ENCODE measurements at regions not wholly inside any gene's neighbourhood (a gene's known extent, or its start where the extent isn't known, plus 50 kb on each side); places are given as distances from the start of the nearest gene placed in this dataset.
"Not testable (repeated sequence)": the region's sequence is repeated elsewhere in the genome, so short reads cannot be mapped to it uniquely, and the experiment has no call there.

GRCh38 chr7:17429579-17429978 lies 131.1 kb downstream of the AHR start:
- no peak overlapping the region for H3K27ac ChIP-seq
- no peak overlapping the region for H3K4me3 ChIP-seq
- no peak for TF ChIP-seq POLR2A (IDR thresholded peaks at IDR 0.05)
- TF ChIP-seq CTCF (IDR thresholded peaks at IDR 0.05), result no peak
- DNase-seq, result no peak
- H3K36me3 ChIP-seq, result no peaks in the 10 kb centered on the region
- no peaks in the 10 kb centered on the region for H3K27me3 ChIP-seq
- peaks cover 0 to 5% (median 0%) of the 10 kb centered on the region in 4 donors for H3K9me3 ChIP-seq
- no peaks in the 10 kb centered on the region for H3K4me1 ChIP-seq

- Histone ChIP-seq H3K9me3 (peaks cover 0 to 4% (median 0%) of the 10 kb centered on the region in 4 donors), H3K4me3 (no peak overlapping the region), H3K27ac (no peak overlapping the region), H3K36me3 (no peaks in the 10 kb centered on the region), H3K4me1 (no peaks in the 10 kb centered on the region), H3K27me3 (no peaks in the 10 kb centered on the region)
- DNase-seq, result no peak
- no peak for TF ChIP-seq POLR2A (IDR thresholded peaks at IDR 0.05)
- TF ChIP-seq CTCF (IDR thresholded peaks at IDR 0.05), result no peak
Observed at GRCh38 chr7:17432793-17433192, 134.3 kb downstream of the AHR start.

- TF ChIP-seq POLR2A (IDR thresholded peaks at IDR 0.05), result no peak
- no peak overlapping the region for H3K27ac ChIP-seq
Observed at GRCh38 chr7:17434191-17434590, 135.7 kb downstream of the AHR start.

GRCh38 chr7:17434841-17435692 lies 136.6 kb downstream of the AHR start:
- Histone ChIP-seq H3K4me3 (no peak overlapping the region), H3K27ac (no peak overlapping the region), H3K36me3 (no peaks in the 10 kb centered on the region), H3K9me3 (no peaks in the 10 kb centered on the region), H3K27me3 (no peaks in the 10 kb centered on the region), H3K4me1 (peaks cover 0 to 11% (median 0%) of the 10 kb centered on the region in 4 donors)
- TF ChIP-seq POLR2A (IDR thresholded peaks at IDR 0.05) (no peak), CTCF (IDR thresholded peaks at IDR 0.05) (no peak)
- no peak for DNase-seq

More at GRCh38 chr7:17434191-17434590, 135.7 kb downstream of the AHR start:
- Histone ChIP-seq H3K9me3 (no peaks in the 10 kb centered on the region), H3K4me3 (no peak overlapping the region), H3K36me3 (no peaks in the 10 kb centered on the region), H3K27me3 (no peaks in the 10 kb centered on the region), H3K4me1 (peaks cover 0 to 2% (median 0%) of the 10 kb centered on the region in 4 donors)
- DNase-seq, result no peak

- Histone ChIP-seq H3K27me3 (no peaks in the 10 kb centered on the region), H3K36me3 (no peaks in the 10 kb centered on the region), H3K4me3 (no peak overlapping the region), H3K9me3 (no peaks in the 10 kb centered on the region), H3K4me1 (peaks cover 0 to 12% (median 0%) of the 10 kb centered on the region in 4 donors), H3K27ac (no peak overlapping the region)
- no peak for TF ChIP-seq POLR2A (IDR thresholded peaks at IDR 0.05)
- no peak for TF ChIP-seq CTCF (IDR thresholded peaks at IDR 0.05)
- no peak for DNase-seq
Observed at GRCh38 chr7:17436126-17436525, 137.7 kb downstream of the AHR start.

- H3K4me1 ChIP-seq, result peaks cover 0 to 12% (median 0%) of the 10 kb centered on the region in 4 donors
- TF ChIP-seq CTCF (IDR thresholded peaks at IDR 0.05) (no peak), POLR2A (IDR thresholded peaks at IDR 0.05) (no peak)
Observed at GRCh38 chr7:17437586-17437985, 139.1 kb downstream of the AHR start.

GRCh38 chr7:17440025-17440784 lies 141.8 kb downstream of the AHR start:
- not testable (repeated sequence) for H3K9me3 ChIP-seq, H3K4me3 ChIP-seq, H3K27ac ChIP-seq, H3K36me3 ChIP-seq, H3K27me3 ChIP-seq, DNase-seq
- peaks cover 0 to 12% (median 0%) of the 10 kb centered on the region in 4 donors for H3K4me1 ChIP-seq

More at GRCh38 chr7:17437586-17437985, 139.1 kb downstream of the AHR start:
- H3K4me3 ChIP-seq, result no peak overlapping the region
- no peak for DNase-seq
- H3K36me3 ChIP-seq, result no peaks in the 10 kb centered on the region
- no peaks in the 10 kb centered on the region for H3K27me3 ChIP-seq
- H3K9me3 ChIP-seq, result no peaks in the 10 kb centered on the region
- H3K27ac ChIP-seq, result no peak overlapping the region
